Stimulated activated CD8-positive, alpha-beta memory T cell treated with anti-CD3 and anti-CD28 coated beads, Interleukin-15, amount 100 ng/mL, for 1 hour (primary cell): ENCODE measurements at regions not wholly inside any gene's neighbourhood (a gene's known extent, or its start where the extent isn't known, plus 50 kb on each side); places are given as distances from the start of the nearest gene placed in this dataset.

Experiments used
- DNase-seq: peaks from one replicate; pipeline ENCODE4 v3.0.0-alpha.2; 2020; ENCODE audit warnings: low read depth

DNA sequence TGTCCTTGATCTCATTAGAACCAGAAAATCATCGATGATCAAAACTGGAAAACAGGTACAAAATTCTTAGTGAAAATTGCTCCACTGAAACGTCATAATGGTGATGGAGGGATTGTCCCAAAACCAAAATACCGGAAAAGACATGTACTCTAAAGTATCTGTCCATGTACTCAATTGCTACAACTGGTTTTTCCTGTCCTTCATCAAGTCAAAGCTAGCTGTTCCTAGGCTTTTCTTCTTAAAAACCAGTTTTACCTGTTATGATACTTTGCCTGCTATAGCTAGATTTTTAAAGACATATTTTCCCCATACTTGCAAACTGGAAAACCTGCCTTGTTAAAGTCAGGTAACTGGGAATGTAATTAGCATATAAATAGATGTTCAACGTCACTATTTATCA lies 50.5 kb upstream of the LRRC1 start:
- DNase-seq, result no peak

DNA sequence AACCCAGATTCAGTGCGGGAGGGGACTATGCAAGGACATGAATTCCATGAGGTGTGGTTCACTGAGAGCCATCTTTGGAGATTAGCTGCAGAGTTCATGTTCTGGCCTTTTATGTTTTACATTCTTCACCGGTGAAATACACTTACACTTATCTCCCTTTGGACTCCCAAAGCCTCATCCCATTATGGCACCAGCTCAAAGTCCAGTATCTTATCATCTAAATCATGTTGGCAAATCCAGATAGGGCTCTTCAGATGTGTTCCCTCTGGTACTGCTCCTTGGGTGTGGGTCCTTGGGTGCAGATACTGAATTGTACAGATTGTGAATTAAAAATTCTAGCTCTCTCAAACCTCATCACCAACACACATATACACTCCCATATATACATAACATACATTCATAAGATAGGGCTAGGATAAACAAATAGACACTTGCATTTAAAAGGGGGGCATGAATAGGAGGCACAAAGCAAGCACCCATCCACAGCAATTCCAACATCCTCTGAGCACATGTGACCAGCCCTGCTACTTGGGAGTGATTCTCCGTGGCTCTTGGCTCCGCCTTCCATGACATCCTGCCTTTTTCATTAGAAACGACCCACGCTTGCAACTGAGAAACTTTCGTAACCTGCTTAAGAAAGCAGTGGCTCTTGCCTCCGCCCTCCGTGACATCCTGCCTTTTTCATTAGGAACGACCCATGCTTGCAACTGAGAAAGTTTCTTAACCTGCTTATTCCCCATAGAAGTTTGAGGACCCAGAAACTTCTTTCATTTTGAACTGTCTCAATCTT lies 53.6 kb upstream of the LRRC1 start:
- no peak for DNase-seq

DNA sequence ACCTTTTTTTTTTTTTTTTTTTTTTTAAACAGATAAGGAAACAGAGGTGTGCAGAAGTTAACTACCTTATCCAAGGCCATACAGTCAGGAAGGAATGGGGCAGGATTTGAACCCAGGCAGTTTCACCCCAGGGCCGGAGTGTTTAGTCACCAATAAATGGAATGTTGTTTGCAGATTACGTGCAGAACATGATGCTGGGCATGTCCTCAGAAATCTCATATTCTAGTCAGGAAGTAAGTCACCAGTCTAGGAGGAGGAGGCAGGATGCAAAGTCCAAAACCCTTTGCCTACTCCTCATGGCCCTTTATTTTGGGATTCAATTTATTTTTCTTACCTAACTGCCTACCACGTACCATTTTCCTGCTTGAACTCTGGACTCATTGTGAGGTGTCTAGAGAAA lies 57.1 kb upstream of the LRRC1 start:
- DNase-seq, result no peak

GRCh38 chr6:53735896-53736295 lies 58.9 kb upstream of the LRRC1 start:
- no peak for DNase-seq

GRCh38 chr6:53734473-53735299 lies 60.1 kb upstream of the LRRC1 start:
- DNase-seq, result no peak

DNA sequence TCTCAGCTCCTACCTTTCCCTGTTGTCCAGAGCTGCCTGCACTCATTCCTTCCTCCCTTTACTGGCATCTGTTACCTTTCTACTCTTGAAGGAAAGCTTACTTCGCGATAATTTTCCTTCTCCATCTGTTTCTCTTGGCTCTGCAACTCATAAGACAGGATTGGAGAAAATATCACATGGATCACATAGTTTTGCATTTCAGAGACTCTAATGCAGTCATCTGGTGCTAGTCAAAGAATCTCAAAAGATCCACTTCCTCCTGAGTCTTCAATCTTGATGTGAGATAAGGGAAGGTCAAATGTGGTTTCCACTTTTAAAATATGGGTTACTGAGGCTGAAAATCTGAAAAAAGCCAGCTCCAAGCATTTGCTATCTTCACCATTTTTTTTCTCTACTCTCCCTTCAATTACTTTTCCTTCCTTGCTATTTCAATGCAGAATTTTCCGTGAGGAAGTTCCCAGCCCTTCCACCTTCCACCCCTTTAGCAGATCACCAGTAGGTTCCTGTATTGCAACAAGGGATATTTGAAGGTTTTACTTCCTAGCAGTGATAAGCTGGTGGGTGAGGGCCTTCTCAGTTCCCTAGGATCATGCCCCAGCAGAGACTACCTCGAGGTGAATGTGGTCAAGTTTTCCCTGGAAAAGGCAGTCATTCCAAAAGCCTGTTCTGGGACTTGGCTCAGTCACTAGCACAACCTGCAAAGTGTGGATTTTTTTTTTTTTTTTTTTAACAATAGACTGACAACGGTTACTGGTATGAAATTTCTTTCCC lies 62.8 kb upstream of the LRRC1 start:
- DNase-seq, result no peak

DNA sequence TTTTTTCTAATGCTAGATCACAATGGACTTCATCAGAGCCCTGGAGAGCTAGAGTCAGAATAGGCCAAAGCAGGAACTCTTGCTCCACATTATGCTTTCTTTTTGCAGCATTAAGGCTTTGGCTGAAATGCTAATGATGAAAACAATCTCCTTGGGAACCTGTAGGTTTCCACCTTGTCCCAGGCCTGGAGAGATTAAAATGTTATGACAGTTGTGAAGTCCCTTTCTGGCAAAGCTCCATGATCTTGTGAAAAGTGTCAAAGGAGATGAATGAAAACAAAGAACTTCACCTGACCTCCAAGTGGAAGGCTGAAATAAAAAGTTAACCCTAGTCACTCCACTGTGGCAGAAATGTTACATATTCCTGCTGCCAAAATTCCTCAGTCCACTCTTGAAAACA lies 64.0 kb upstream of the LRRC1 start:
- DNase-seq, result no peak

DNA sequence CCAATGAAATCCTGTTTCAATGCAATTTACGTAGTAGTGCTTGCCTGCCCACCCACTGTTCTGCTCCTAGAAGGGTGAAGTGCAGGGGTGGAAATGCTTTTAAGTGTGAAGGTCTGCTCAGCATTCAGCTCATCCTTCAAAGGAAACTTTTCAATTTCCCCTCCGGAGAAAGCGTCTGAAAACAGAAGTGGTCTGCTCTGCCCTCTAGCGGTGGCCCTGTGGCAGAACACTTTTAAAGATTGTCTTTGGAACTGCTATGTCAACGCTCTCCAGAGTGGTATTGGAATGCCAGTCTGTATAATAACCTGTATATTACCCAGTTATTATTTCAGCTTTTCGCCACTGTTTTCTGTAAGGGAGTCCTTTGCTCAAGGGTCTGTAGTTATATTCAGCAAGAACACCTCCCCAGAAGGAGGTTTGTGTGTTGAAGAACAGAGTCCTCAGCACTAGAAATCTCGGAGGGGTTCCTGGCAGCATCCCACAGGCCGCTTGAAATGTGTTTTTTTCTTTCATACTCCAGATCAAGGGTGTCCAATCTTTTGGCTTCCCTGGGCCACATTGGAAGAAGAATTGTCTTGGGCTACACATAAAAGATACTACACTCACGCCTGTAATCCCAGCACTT lies 63.1 kb upstream of the KLHL31 start:
- DNase-seq, result peak; percentile 20

DNA sequence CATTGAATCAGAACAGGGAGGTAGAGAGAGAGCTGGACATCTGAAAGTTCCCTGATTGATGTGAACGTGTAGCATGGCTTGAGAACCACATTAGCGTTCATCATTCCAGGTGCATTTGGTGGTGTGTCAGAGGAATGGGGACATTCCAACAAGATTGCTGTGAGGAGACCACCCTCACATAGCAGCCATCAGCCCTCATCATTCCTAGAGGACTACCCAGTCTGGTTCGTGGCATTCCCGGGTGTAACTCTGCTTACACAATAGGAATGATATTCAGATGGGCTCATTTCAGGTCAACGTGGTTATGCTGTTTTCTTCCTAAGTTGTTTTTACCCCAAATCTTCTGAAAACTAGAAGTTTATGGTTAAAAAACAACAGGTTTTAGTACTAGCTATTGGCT lies 62.2 kb upstream of the KLHL31 start:
- no peak for DNase-seq

DNA sequence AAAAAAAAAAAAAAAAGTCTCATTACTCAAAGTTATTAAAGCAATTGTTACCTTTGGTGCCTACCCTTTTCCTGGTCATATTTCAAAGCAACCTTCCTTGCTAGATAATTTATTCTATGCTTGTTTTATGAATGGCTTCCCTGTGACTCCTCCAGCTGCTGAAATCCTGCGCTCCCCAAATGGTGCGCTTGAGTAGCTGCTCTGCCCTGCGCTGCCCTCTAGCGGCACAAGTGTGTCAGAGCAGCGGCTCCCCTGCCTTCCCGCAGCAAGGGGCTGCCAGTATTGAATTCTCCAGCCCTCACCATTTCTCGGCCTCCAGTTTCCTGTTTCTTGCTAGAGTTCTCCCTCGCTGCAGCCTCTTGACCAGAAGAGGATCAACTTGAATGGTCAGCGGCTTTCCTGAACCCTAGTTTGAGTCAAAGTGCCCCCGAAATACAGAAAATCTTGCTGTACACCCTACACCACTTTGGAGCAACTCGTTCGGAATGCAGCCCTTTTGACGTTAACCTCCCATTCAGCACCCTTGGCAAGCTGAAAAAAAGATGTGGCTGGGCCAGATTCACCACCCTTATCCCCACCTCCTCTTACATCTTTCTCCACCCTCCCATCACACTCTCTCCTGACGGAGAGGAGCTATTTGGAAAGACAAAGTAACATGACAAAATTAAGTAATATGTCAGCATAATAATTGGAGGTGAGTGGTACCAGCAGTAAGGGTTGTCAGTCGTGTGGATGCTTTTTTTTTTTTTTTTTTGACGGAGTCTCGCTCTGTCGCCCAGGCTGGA lies 60.4 kb upstream of the KLHL31 start:
- peak; percentile 61 for DNase-seq

GRCh38 chr6:53724501-53724900 lies 58.9 kb upstream of the KLHL31 start:
- DNase-seq, result no peak

DNA sequence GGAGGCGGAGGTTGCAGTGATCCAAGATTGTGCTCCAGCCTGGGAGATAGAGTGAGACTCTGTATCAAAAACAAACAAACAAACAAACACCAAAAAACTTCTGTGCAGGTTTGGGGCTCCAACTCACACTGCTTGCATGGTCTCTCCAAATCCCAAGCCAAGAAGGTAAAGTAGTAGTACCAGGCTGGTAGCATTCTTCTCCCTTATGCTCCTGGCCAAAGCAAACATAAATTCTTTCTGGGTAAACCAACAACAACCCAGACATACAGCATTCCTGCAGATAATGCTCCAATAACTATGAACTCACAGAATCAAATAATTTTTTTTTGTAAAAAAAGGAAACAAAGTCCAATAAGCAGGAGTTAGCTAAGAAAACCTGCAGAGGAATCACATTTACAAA lies 57.8 kb upstream of the KLHL31 start:
- no peak for DNase-seq

DNA sequence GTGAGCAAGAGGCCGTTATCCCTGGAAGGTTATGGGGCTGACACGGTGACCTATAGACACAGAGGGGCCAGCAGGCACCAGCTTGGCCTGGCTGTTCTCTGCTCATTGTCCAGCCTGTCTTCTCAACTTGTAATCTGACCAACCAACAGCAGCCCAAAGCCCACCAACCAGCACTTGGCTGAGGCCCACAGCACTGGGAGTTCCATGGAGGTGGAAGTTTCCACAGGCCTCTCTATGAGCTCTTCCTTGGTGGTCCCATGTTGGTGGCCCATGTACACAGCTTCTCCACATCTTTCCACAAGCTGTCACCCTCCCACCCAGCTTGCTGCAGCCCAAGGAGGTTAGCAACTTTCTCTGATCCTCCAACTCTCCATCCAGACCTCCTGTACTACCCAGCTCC lies 56.2 kb upstream of the KLHL31 start:
- DNase-seq, result no peak

- no peak for DNase-seq
These were observed 53.3 kb upstream of the KLHL31 start for GRCh38 chr6:53718597-53719460.

GRCh38 chr6:53717566-53717965 lies 52.0 kb upstream of the KLHL31 start:
- DNase-seq, result no peak

GRCh38 chr6:53715434-53715833 lies 49.9 kb upstream of the KLHL31 start:
- DNase-seq, result no peak
